H9 (cell line): ENCODE measurements at regions not wholly inside any gene's neighbourhood (a gene's known extent, or its start where the extent isn't known, plus 50 kb on each side); places are given as distances from the start of the nearest gene placed in this dataset.

Source experiments
- DNase-seq: peaks from one replicate; pipeline ENCODE4 v3.0.0-alpha.2; 2017
- H2AFZ ChIP-seq: one replicate; pipeline ENCODE4 v1.6.1; 2013; ENCODE audit warnings: mild to moderate bottlenecking, low read length, control low read depth, moderate library complexity
- H2AK5ac ChIP-seq: 2 replicates; pipeline ENCODE4 v1.6.1; 2013; ENCODE audit warnings: low read length, control low read depth, mixed read lengths; ENCODE audit not compliant: insufficient read length
- H2BK120ac ChIP-seq: one replicate; pipeline ENCODE4 v1.6.1; 2013; ENCODE audit warnings: low read depth, mild to moderate bottlenecking, low read length, control low read depth, inconsistent platforms; ENCODE audit not compliant: poor library complexity, severe bottlenecking
- H2BK12ac ChIP-seq: 2 replicates; pipeline ENCODE4 v1.6.1; 2013; ENCODE audit warnings: low read length, control low read depth, mixed read lengths, low read depth; ENCODE audit not compliant: insufficient read length
- H2BK15ac ChIP-seq: 2 replicates; pipeline ENCODE4 v1.6.1; 2013; ENCODE audit warnings: low read depth, low read length, control low read depth
- H2BK20ac ChIP-seq: one replicate; pipeline ENCODE4 v1.6.1; 2013; ENCODE audit warnings: low read depth, mild to moderate bottlenecking, low read length, control low read depth, inconsistent platforms; ENCODE audit not compliant: poor library complexity, severe bottlenecking
- H2BK5ac ChIP-seq: 2 replicates; pipeline ENCODE4 v1.6.1; 2013; ENCODE audit warnings: low read length, control low read depth, mixed read lengths; ENCODE audit not compliant: insufficient read length
- H3K14ac ChIP-seq: 2 replicates; pipeline ENCODE4 v1.6.1; 2013; ENCODE audit warnings: low read length, control low read depth; ENCODE audit not compliant: insufficient read depth
- H3K18ac ChIP-seq: 2 replicates; pipeline ENCODE4 v1.6.1; 2013; ENCODE audit warnings: low read depth, mild to moderate bottlenecking, mixed read lengths, low read length, control low read depth; ENCODE audit not compliant: insufficient read length
- H3K23ac ChIP-seq: 2 replicates; pipeline ENCODE4 v1.6.1; 2013; ENCODE audit warnings: low read length, control low read depth, mixed read lengths, low read depth; ENCODE audit not compliant: insufficient read length
- H3K23me2 ChIP-seq: 2 replicates; pipeline ENCODE4 v1.6.1; 2013; ENCODE audit warnings: low read depth, mild to moderate bottlenecking, mixed read lengths, low read length, control low read depth; ENCODE audit not compliant: insufficient read length, poor library complexity, severe bottlenecking
- H3K27ac ChIP-seq: 2 replicates; pipeline ENCODE4 v1.5.1; 2013; ENCODE audit warnings: low read length, control low read depth, mixed read lengths, low read depth; ENCODE audit not compliant: insufficient read length
- H3K27me3 ChIP-seq: 2 replicates; pipeline ENCODE4 v1.6.1; 2013; ENCODE audit warnings: low read length, control low read depth, inconsistent platforms; ENCODE audit not compliant: insufficient read depth
- H3K4ac ChIP-seq: 2 replicates; pipeline ENCODE4 v1.6.1; 2013; ENCODE audit warnings: low read depth, mild to moderate bottlenecking, control low read depth, inconsistent platforms, low read length, moderate library complexity
- H3K4me1 ChIP-seq: 2 replicates; pipeline ENCODE4 v1.6.1; 2013; ENCODE audit warnings: low read length, control low read depth, inconsistent platforms; ENCODE audit not compliant: insufficient read depth
- H3K4me2 ChIP-seq: 2 replicates; pipeline ENCODE4 v1.6.1; 2013; ENCODE audit warnings: low read length, control low read depth, mixed read lengths; ENCODE audit not compliant: insufficient read length, insufficient read depth
- H3K56ac ChIP-seq: 2 replicates; pipeline ENCODE4 v1.6.1; 2013; ENCODE audit warnings: low read depth, mild to moderate bottlenecking, mixed read lengths, low read length, control low read depth; ENCODE audit not compliant: insufficient read length
- H3K79me1 ChIP-seq: 2 replicates; pipeline ENCODE4 v1.6.1; 2013; ENCODE audit warnings: low read depth, mild to moderate bottlenecking, moderate library complexity, low read length, control low read depth, inconsistent platforms; ENCODE audit not compliant: insufficient read depth, poor library complexity, severe bottlenecking
- H3K79me2 ChIP-seq: 2 replicates; pipeline ENCODE4 v1.6.1; 2013; ENCODE audit warnings: low read length, control low read depth, inconsistent platforms; ENCODE audit not compliant: insufficient read depth
- H3K9ac ChIP-seq: 2 replicates; pipeline ENCODE4 v1.6.1; 2013; ENCODE audit warnings: low read length, control low read depth, mixed read lengths; ENCODE audit not compliant: insufficient read length; ENCODE audit errors: extremely low read depth
- H3K9me3 ChIP-seq: one replicate; pipeline ENCODE4 v1.6.1; 2013; ENCODE audit warnings: low read depth, low read length, inconsistent platforms; ENCODE audit not compliant: control insufficient read depth
- H3T11ph ChIP-seq: one replicate; pipeline ENCODE4 v1.6.1; 2013; ENCODE audit warnings: mild to moderate bottlenecking, low read length, control low read depth, inconsistent platforms
- H4K20me1 ChIP-seq: one replicate; pipeline ENCODE4 v1.6.1; 2013; ENCODE audit not compliant: control insufficient read depth, insufficient read length, insufficient read depth
- H4K5ac ChIP-seq: 2 replicates; pipeline ENCODE4 v1.6.1; 2013; ENCODE audit warnings: low read depth, mild to moderate bottlenecking, mixed read lengths, low read length, control low read depth; ENCODE audit not compliant: insufficient read length
- H4K8ac ChIP-seq: replicated peaks from 2 replicates; pipeline ENCODE4 v1.6.1; 2013; ENCODE audit warnings: low read length, control low read depth, mixed read lengths, low read depth; ENCODE audit not compliant: insufficient read length
- H4K91ac ChIP-seq: 2 replicates; pipeline ENCODE4 v1.6.1; 2013; ENCODE audit warnings: low read depth, mild to moderate bottlenecking, moderate library complexity, mixed read lengths, low read length, control low read depth; ENCODE audit not compliant: insufficient read length
- H3K27ac Mint-ChIP-seq, 3 experiments: 2 replicates in 2 of 3; 3 replicates in 1 of 3; pipeline ENCODE4 v1.8.0; 2020 to 2021; ENCODE audit warnings: mixed read lengths in 3 of 3, mild to moderate bottlenecking in 1 of 3, moderate library complexity in 1 of 3
- H3K27me3 Mint-ChIP-seq: 2 replicates; pipeline ENCODE4 v1.8.0; 2021; ENCODE audit warnings: low read depth, mild to moderate bottlenecking, moderate library complexity, mixed read lengths
- H3K36me3 Mint-ChIP-seq, 3 experiments: 2 replicates in 2 of 3; 3 replicates in 1 of 3; pipeline ENCODE4 v1.8.0; 2020 to 2021; ENCODE audit warnings: low read depth in 3 of 3, mixed read lengths in 3 of 3; ENCODE audit not compliant: insufficient read depth in 1 of 3
- H3K4me1 Mint-ChIP-seq, 2 experiments: 2 replicates each; pipeline ENCODE4 v1.8.0; 2020; ENCODE audit warnings: mixed read lengths in 2 of 2
- H3K4me3 Mint-ChIP-seq, 2 experiments: 2 replicates in 1 of 2; 3 replicates in 1 of 2; pipeline ENCODE4 v1.8.0; 2020 to 2021; ENCODE audit warnings: mild to moderate bottlenecking in 2 of 2, mixed read lengths in 2 of 2, moderate library complexity in 1 of 2
- H3K9me3 Mint-ChIP-seq, 2 experiments: 2 replicates in 1 of 2; 3 replicates in 1 of 2; pipeline ENCODE4 v1.8.0; 2020; ENCODE audit warnings: mild to moderate bottlenecking in 2 of 2, mixed read lengths in 2 of 2, moderate library complexity in 1 of 2
- CTCF ChIP-seq: fragments of 200-600 bp; sonication (generic); conservative IDR thresholded peaks from 3 replicates; pipeline ENCODE4 v1.8.0; 2021; ENCODE audit warnings: antibody characterized with exemption, mild to moderate bottlenecking
- WGBS: extraction: QIAGEN DNeasy Blood & Tissue Kit; methylation state at CpG from one replicate; pipeline ENCODE4 v1.1.7; 2013; ENCODE audit warnings: missing lambda C conversion rate, low lambda C conversion rate, mixed read lengths; ENCODE audit not compliant: insufficient read length; ENCODE audit errors: extremely low coverage; 5-methylcytosine and 5-hydroxymethylcytosine counted together

GRCh38 chr3:137097386-137097785 lies 139.6 kb downstream of the IL20RB start:
- whole genome bisulfite sequencing: no CpG with 5 or more reads among the region's 3 CpGs
- Histone ChIP-seq H2AFZ (no peak overlapping the region), H3K23me2 (no peaks in the 10 kb centered on the region)

More at GRCh38 chr3:137097386-137097785, 139.6 kb downstream of the IL20RB start:
- DNase-seq: no peak
- Histone ChIP-seq H3K9ac (no peak overlapping the region), H3K4me2 (no peak overlapping the region), H3K4ac (no peak overlapping the region), H3K27me3 (no peaks in the 10 kb centered on the region), H3K14ac (no peak overlapping the region), H4K8ac (no peak overlapping the region), H3T11ph (no peak overlapping the region), H3K79me1 (no peaks in the 10 kb centered on the region), H4K20me1 (no peaks in the 10 kb centered on the region), H2AK5ac (no peak overlapping the region), H3K4me1 (peaks cover 3% of the 10 kb centered on the region; the same call in 1 of the 2 replicates), H3K9me3 (no peaks in the 10 kb centered on the region), H2BK20ac (no peak overlapping the region), H2BK12ac (no peak overlapping the region), H3K79me2 (no peaks in the 10 kb centered on the region), H3K27ac (no peak overlapping the region), H4K91ac (no peak overlapping the region), H2BK15ac (no peak overlapping the region), H3K23ac (no peak overlapping the region), H3K18ac (no peak overlapping the region), H4K5ac (no peak overlapping the region), H2BK120ac (no peak overlapping the region), H2BK5ac (no peak overlapping the region), H3K56ac (no peak overlapping the region)
- Mint-ChIP-seq H3K4me3 (no peak overlapping the region), H3K4me1 (peaks cover 19 to 22% of the 10 kb centered on the region in 2 experiments), H3K9me3 (peaks cover 0 to 7% of the 10 kb centered on the region in 2 experiments; a peak in 2 of 5 replicates), H3K36me3 (peaks cover 0 to 5% (median 0%) of the 10 kb centered on the region in 3 experiments; a peak in 2 of 7 replicates), H3K27me3 (no peaks in the 10 kb centered on the region), H3K27ac (peak overlapping the region in 1 of 3 experiments; percentile 55; a peak in 1 of 7 replicates)
- TF ChIP-seq CTCF: no peak
